H1 (cell line): ENCODE measurements at regions not wholly inside any gene's neighbourhood (a gene's known extent, or its start where the extent isn't known, plus 50 kb on each side); places are given as distances from the start of the nearest gene placed in this dataset.

Experiments
- CTCF ChIA-PET: fragments of 300-600 bp; sonication (Branson Sonifier 250); formaldehyde crosslinking; loops from one replicate; lab custom pipeline; 2021; ENCODE audit not compliant: partially characterized antibody; lab: Charles Lee
- POLR2A ChIA-PET: fragments of 300-600 bp; sonication (Branson Sonifier 250); formaldehyde crosslinking; loops from one replicate; lab custom pipeline; 2021; ENCODE audit warnings: inconsistent platforms; ENCODE audit not compliant: partially characterized antibody; lab: Charles Lee
- DNase-seq, 2 experiments: peaks; one replicate each; pipeline versions ENCODE4 v3.0.0 to v3.0.0-alpha.2; 2010 to 2022; ENCODE audit warnings: low spot score in 2 of 2, low read depth in 1 of 2, mixed read lengths in 1 of 2
- FAIRE-seq: peaks from 2 replicates; lab custom pipeline; 2011; peaks lifted over from hg19 to GRCh38; lab: Jason Lieb, UNC
- H2AFZ ChIP-seq: 2 replicates; pipeline ENCODE4 v1.8.1; 2012; ENCODE audit warnings: low read length, inconsistent platforms
- H2AK5ac ChIP-seq: 2 replicates; pipeline ENCODE4 v1.6.1; 2013; ENCODE audit warnings: low read depth, low read length
- H2BK120ac ChIP-seq: replicated peaks from 2 replicates; pipeline ENCODE3; 2013; ENCODE audit warnings: low read depth, low read length, inconsistent platforms
- H2BK12ac ChIP-seq: 2 replicates; pipeline ENCODE4 v1.6.1; 2013; ENCODE audit warnings: low read depth, low read length
- H2BK15ac ChIP-seq: 2 replicates; pipeline ENCODE4 v1.6.1; 2013; ENCODE audit warnings: low read length
- H2BK20ac ChIP-seq: 2 replicates; pipeline ENCODE4 v1.6.1; 2013; ENCODE audit warnings: low read length
- H2BK5ac ChIP-seq: 2 replicates; pipeline ENCODE4 v1.6.1; 2013; ENCODE audit warnings: low read depth, low read length
- H3K14ac ChIP-seq: 2 replicates; pipeline ENCODE4 v1.6.1; 2013; ENCODE audit warnings: inconsistent platforms; ENCODE audit not compliant: insufficient read length
- H3K18ac ChIP-seq: 2 replicates; pipeline ENCODE4 v1.6.1; 2013; ENCODE audit warnings: low read length; ENCODE audit errors: extremely low read depth
- H3K23ac ChIP-seq: 2 replicates; pipeline ENCODE4 v1.6.1; 2013; ENCODE audit warnings: inconsistent platforms; ENCODE audit not compliant: insufficient read length
- H3K23me2 ChIP-seq: 2 replicates; pipeline ENCODE4 v1.6.1; 2013; ENCODE audit warnings: low read depth, low read length
- H3K27ac ChIP-seq: 2 replicates; pipeline ENCODE4 v1.6.1; 2011; ENCODE audit warnings: low read depth, low read length, inconsistent platforms
- H3K27me3 ChIP-seq, 4 experiments: replicated peaks in 1 of 4; 1 replicate in 1 of 4; 2 replicates in 3 of 4; pipeline versions ENCODE4 v1.6.1 to v1.8.1; 2011 to 2013; ENCODE audit warnings: low read length in 3 of 4, mild to moderate bottlenecking in 3 of 4, inconsistent platforms in 2 of 4, mixed read lengths in 2 of 4, moderate library complexity in 1 of 4; ENCODE audit not compliant: control insufficient read depth in 3 of 4, insufficient read depth in 3 of 4; ENCODE audit errors: extremely low read depth in 1 of 4
- H3K36me3 ChIP-seq, 4 experiments: 2 replicates each; pipeline versions ENCODE4 v1.6.1 to v1.8.1; 2011 to 2013; ENCODE audit warnings: mild to moderate bottlenecking in 4 of 4, low read length in 3 of 4, moderate library complexity in 2 of 4, control low read depth in 1 of 4, inconsistent platforms in 1 of 4; ENCODE audit not compliant: insufficient read depth in 4 of 4, control insufficient read depth in 2 of 4
- H3K4ac ChIP-seq: replicated peaks from 2 replicates; pipeline ENCODE3; 2013; ENCODE audit warnings: low read length, low read depth, mixed read lengths, inconsistent platforms; ENCODE audit not compliant: insufficient read length
- H3K4me1 ChIP-seq, 4 experiments: replicated peaks in 1 of 4; 1 replicate in 1 of 4; 2 replicates in 3 of 4; pipeline versions ENCODE4 v1.6.1 to v1.8.1; 2011 to 2013; ENCODE audit warnings: low read length in 3 of 4, inconsistent platforms in 2 of 4, mixed read lengths in 1 of 4; ENCODE audit not compliant: insufficient read depth in 4 of 4, control insufficient read depth in 3 of 4
- H3K4me2 ChIP-seq, 2 experiments: 2 replicates each; pipeline versions ENCODE4 v1.6.1 to v1.8.1; 2011 to 2013; ENCODE audit warnings: low read depth in 2 of 2, low read length in 2 of 2, control low read depth in 1 of 2, inconsistent platforms in 1 of 2, mild to moderate bottlenecking in 1 of 2; ENCODE audit not compliant: insufficient read depth in 1 of 2
- H3K4me3 ChIP-seq, 4 experiments: fragments of 200-600, 300-600 bp in 1 of 4; sonication (generic), shearing (Covaris generic), sonication (Bioruptor Twin) in 1 of 4; 2 replicates each; pipeline versions ENCODE4 v1.5.1 to v1.8.1; 2011 to 2016; ENCODE audit warnings: low read length in 4 of 4, low read depth in 3 of 4, control low read depth in 2 of 4, inconsistent platforms in 2 of 4, mild to moderate bottlenecking in 2 of 4, mixed read lengths in 1 of 4, moderate library complexity in 1 of 4; ENCODE audit not compliant: insufficient read depth in 2 of 4; ENCODE audit errors: extremely low read depth in 1 of 4
- H3K56ac ChIP-seq: replicated peaks from 2 replicates; pipeline ENCODE3; 2013; ENCODE audit warnings: low read depth, mild to moderate bottlenecking, mixed read lengths, low read length, inconsistent platforms; ENCODE audit not compliant: insufficient read length
- H3K79me1 ChIP-seq: 2 replicates; pipeline ENCODE4 v1.6.1; 2013; ENCODE audit warnings: low read depth, low read length, control low read depth
- H3K79me2 ChIP-seq, 2 experiments: 2 replicates each; pipeline versions ENCODE4 v1.6.1 to v1.8.1; 2012 to 2013; ENCODE audit warnings: low read length in 2 of 2, mild to moderate bottlenecking in 2 of 2, inconsistent platforms in 1 of 2; ENCODE audit not compliant: insufficient read depth in 2 of 2, control insufficient read depth in 1 of 2
- H3K9ac ChIP-seq, 4 experiments: replicated peaks in 1 of 4; 1 replicate in 1 of 4; 2 replicates in 3 of 4; pipeline versions ENCODE4 v1.6.1 to v1.8.1; 2011 to 2013; ENCODE audit warnings: low read depth in 3 of 4, low read length in 3 of 4, control low read depth in 2 of 4, mild to moderate bottlenecking in 2 of 4, moderate library complexity in 2 of 4, inconsistent platforms in 1 of 4; ENCODE audit errors: extremely low read depth in 1 of 4
- H3K9me3 ChIP-seq, 2 experiments: 2 replicates each; pipeline versions ENCODE4 v1.6.1 to v1.8.1; 2012 to 2013; ENCODE audit warnings: mild to moderate bottlenecking in 2 of 2, moderate library complexity in 2 of 2, control low read depth in 1 of 2, inconsistent platforms in 1 of 2, low read depth in 1 of 2, low read length in 1 of 2, mixed read lengths in 1 of 2; ENCODE audit not compliant: insufficient read depth in 2 of 2
- H4K20me1 ChIP-seq, 2 experiments: replicated peaks in 1 of 2; 2 replicates each; pipeline versions ENCODE3 to v1.8.1; 2011 to 2013; ENCODE audit warnings: inconsistent platforms in 2 of 2, low read length in 2 of 2, mild to moderate bottlenecking in 1 of 2; ENCODE audit not compliant: insufficient read depth in 2 of 2, control insufficient read depth in 1 of 2
- H4K5ac ChIP-seq: 2 replicates; pipeline ENCODE4 v1.6.1; 2013; ENCODE audit warnings: low read length, low read depth, mixed read lengths, inconsistent platforms; ENCODE audit not compliant: insufficient read length
- H4K8ac ChIP-seq: 2 replicates; pipeline ENCODE4 v1.8.0; 2013; ENCODE audit warnings: mild to moderate bottlenecking, moderate library complexity, low read length, inconsistent platforms; ENCODE audit not compliant: insufficient read depth; ENCODE audit errors: extremely low read depth
- H4K91ac ChIP-seq: replicated peaks from 2 replicates; pipeline ENCODE3; 2013; ENCODE audit warnings: low read length, mixed read lengths, inconsistent platforms; ENCODE audit not compliant: insufficient read length
- ATF3 ChIP-seq: IDR thresholded peaks from 2 replicates; pipeline ENCODE4 v1.6.1; 2011; ENCODE audit warnings: low read depth, mild to moderate bottlenecking, low read length; ENCODE audit not compliant: insufficient read depth
- CBX5 ChIP-seq: fragments of 300-800, 300-1000 bp; sonication (generic); IDR thresholded peaks from 2 replicates; pipeline ENCODE4 v1.7.1; 2016; ENCODE audit warnings: antibody characterized with exemption, low read length, low read depth
- JUND ChIP-seq: IDR thresholded peaks from 2 replicates; pipeline ENCODE4 v1.6.1; 2011; ENCODE audit warnings: mild to moderate bottlenecking, improper control_type of control experiment, low read length
- NRF1 ChIP-seq: IDR thresholded peaks from 2 replicates; pipeline ENCODE4 v1.6.1; 2011; ENCODE audit warnings: mild to moderate bottlenecking, low read depth, low read length, improper control_type of control experiment
- SIRT6 ChIP-seq: IDR thresholded peaks from one replicate; pipeline ENCODE4 v1.7.1; 2012; ENCODE audit warnings: low read length, inconsistent platforms
- SP4 ChIP-seq: IDR thresholded peaks from 2 replicates; pipeline ENCODE4 v1.6.1; 2012; ENCODE audit warnings: low read length, inconsistent platforms
- TAF1 ChIP-seq: IDR thresholded peaks from 2 replicates; pipeline ENCODE4 v1.6.1; 2011; ENCODE audit warnings: mild to moderate bottlenecking, low read depth, low read length
- WGBS, 2 experiments: shearing (Covaris generic) in 1 of 2; methylation state at CpG; one replicate each; pipeline versions ENCODE4 v1.1.6 to v1.1.7; 2013 to 2015; ENCODE audit warnings: low lambda C conversion rate in 2 of 2, mixed read lengths in 2 of 2, inconsistent platforms in 1 of 2, low coverage in 1 of 2, missing lambda C conversion rate in 1 of 2; ENCODE audit not compliant: insufficient replicate concordance in 2 of 2, insufficient coverage in 1 of 2, insufficient read length in 1 of 2; ENCODE audit errors: extremely low coverage in 1 of 2, missing lambda C conversion rate in 1 of 2; 5-methylcytosine and 5-hydroxymethylcytosine counted together

GRCh38 chr6:3635482-3635881 lies 116.0 kb downstream of the PXDC1 start:
- H2BK15ac ChIP-seq: no peak overlapping the region
- no peak overlapping the region for H4K8ac ChIP-seq
- no peak overlapping the region for H2BK12ac ChIP-seq
- H4K91ac ChIP-seq: no peak overlapping the region
- no peak overlapping the region for H2BK120ac ChIP-seq
- H3K14ac ChIP-seq: no peak overlapping the region
- H3K36me3 ChIP-seq: no peaks in the 10 kb centered on the region
- POLR2A ChIA-PET: no interaction called here
- H2AFZ ChIP-seq: no peak overlapping the region
- no peak overlapping the region for H3K56ac ChIP-seq
- H2BK5ac ChIP-seq: no peak overlapping the region
- whole genome bisulfite sequencing, 2 experiments: 94% methylated on average over 4 of the region's 4 CpGs; no CpG with 5 or more reads in 1 of the 2 experiments
- no peak overlapping the region for H3K27ac ChIP-seq
- TF ChIP-seq TAF1: no peak
- no peak for TF ChIP-seq CBX5
- TF ChIP-seq SIRT6: no peak
- TF ChIP-seq NRF1: no peak
- no peak for TF ChIP-seq JUND
- TF ChIP-seq ATF3: no peak
- TF ChIP-seq SP4: no peak
- TF ChIP-seq, all 59 proteins: peak for 0
- no peak overlapping the region for H2AK5ac ChIP-seq
- no peak overlapping the region for H3K4me3 ChIP-seq
- H4K20me1 ChIP-seq: no peaks in the 10 kb centered on the region
- H3K23me2 ChIP-seq: no peaks in the 10 kb centered on the region
- H3K18ac ChIP-seq: no peak overlapping the region
- DNase-seq: no peak
- no peak overlapping the region for H3K4me2 ChIP-seq
- H3K9ac ChIP-seq: no peak overlapping the region
- no peak overlapping the region for H4K5ac ChIP-seq
- no peaks in the 10 kb centered on the region for H3K79me2 ChIP-seq
- no peaks in the 10 kb centered on the region for H3K9me3 ChIP-seq
- H3K79me1 ChIP-seq: no peaks in the 10 kb centered on the region
- H2BK20ac ChIP-seq: no peak overlapping the region
- CTCF ChIA-PET: interaction anchor here (1.0 kb wide), 1 partner anchor 90 kb away, joined by 4 read pairs; no protein-coding TSS in a partner anchor
- H3K23ac ChIP-seq: no peak overlapping the region
- no peaks in the 10 kb centered on the region for H3K27me3 ChIP-seq
- H3K4me1 ChIP-seq: no peaks in the 10 kb centered on the region
- no peak overlapping the region for H3K4ac ChIP-seq
- FAIRE-seq: no peak
